ENCODE measurements at regions not wholly inside any gene's neighbourhood (a gene's known extent, or its start where the extent isn't known, plus 50 kb on each side); places are given as distances from the start of the nearest gene placed in this dataset.

DNA sequence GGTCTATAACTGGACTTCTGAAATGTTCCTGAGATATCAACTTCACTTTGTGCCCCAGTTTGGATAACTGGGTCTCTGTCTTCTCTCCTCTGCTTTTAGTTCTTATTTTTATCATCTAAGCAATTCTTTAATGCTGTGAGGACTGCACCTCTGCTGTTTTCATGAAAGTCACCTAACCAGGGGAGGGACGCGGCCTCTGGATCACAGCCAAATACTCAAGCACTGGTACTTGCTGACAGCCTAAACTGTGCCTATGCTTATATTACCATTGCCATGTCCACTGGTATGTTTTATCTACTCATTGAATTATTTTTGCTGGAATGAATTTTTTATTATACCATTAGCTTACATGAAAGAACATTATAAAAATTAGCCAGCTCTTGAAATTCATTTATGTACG is 674.0 kb downstream of the DMRTA1 start:
- POLR2A ChIA-PET = no interaction called here

DNA sequence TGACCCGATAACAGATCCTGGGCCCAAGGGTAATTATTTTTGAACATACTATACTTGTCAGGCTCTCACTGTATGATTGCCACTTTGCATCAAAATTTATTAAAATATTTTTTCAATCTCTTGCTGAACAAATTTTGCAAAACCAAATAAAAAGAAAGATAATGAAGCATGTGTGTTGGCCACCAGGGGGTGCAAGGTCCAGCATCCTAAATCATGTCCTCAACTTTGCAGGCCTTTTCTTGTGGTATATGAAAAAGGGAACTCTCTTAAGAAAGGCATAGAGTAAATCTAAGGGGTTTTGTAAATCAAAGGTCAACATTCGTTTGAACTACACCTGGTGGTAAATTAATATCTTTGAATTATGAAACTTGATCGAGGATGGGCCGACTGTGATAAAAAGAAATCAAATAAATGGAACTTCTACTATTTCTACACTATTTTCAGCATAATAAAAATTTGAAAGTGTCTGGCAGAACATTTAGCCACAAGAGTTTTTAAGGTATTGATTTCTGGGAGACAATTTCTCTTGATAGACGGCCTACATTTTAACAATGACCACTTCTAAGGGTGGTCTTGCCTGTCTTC is 676.5 kb downstream of the DMRTA1 start:
- CTCF ChIA-PET = no interaction called here
- POLR2A ChIA-PET = no interaction called here

More for the DNA sequence above, 674.0 kb downstream of the DMRTA1 start:
- CTCF ChIA-PET = no interaction called here

DNA sequence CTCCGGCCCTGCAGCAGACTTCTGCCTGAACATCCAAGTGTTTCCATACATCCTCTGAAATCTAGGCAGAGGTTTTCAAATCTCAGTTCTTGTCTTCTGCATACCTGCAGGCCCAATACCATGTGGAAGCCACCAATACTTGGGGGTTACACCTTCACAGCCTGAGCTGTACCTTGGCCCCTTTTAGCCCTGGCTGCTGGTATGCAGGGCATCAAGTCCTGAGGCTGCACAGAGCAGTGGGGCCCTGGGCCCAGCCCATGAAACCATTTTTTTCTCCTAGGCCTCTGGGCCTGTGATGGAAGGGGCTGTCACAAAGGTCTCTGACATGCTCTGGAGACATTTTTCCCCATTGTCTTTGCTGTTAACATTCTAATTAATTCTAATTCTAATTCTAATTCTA is 680.6 kb downstream of the ELAVL2 start:
- CTCF ChIA-PET = no interaction called here
- POLR2A ChIA-PET = no interaction called here

DNA sequence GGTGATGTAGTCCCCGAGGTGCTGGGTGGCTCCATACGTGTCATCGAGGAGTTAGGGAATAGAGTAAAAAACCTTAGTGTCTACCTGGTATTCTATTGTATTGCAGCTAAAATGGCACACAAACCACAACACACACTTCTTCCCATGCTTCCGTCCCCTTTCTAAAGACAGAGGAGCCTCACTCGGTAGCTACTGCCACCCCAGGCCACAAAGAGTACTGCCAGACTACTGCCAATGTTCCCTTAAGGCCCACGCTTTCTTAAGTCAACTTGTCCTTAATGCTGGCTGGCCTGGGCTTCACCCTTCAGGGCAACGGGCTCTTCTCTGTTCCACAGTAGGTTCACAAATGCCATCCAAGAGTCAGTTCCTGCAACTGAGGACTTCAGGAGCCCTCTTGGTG is 673.0 kb downstream of the ELAVL2 start:
- POLR2A ChIA-PET = no interaction called here
- CTCF ChIA-PET = interaction anchor here (0.9 kb wide), 1 partner anchor 14 kb away, joined by 3 read pairs; no protein-coding TSS in a partner anchor

DNA sequence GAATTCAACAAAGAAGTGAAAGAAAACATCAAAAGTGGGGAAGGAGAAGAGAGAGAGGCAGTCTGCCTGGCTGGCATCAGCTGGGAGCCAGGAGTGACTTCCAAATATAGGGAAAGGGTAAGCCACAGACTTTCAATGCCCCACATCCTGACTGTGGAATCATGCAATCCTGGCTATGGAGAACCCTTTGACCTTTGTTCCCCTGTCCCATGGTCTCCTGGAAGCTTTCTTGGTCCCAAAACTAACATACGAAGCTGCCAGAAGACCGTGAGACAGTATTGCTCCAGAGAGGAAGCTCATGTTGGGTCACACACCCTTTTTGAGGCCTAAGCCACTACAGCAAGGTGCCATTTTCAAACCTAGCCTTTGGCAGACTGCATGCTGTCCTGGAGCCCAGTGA is 665.5 kb downstream of the ELAVL2 start:
- ChIA-PET CTCF (no interaction called here), POLR2A (no interaction called here)

DNA sequence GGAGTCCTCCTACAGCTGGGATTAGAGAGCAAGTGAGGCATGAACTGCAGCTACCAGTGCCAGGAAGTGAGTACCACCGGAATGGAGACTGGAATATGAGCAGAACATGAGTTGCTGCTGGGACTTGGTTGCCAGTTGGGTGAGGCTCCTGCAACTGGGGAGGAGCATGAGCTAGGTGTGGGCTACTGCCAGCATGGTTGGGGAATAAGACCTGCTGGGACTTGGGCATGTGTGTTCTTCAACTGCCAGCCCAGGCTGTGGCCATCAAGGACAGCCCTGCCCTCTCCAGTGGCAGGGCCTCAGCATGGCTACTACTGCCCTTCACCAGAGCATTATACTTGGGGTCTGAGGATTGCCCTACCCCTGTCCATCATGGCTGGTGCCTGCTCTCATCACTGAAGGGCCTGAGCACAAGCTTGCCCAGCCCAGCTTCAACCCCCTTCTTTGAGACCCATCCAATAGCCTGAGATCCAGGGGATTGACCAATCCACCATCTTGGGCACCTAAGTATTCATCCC is 665.0 kb downstream of the ELAVL2 start:
- ChIA-PET POLR2A (no interaction called here), CTCF (no interaction called here)

DNA sequence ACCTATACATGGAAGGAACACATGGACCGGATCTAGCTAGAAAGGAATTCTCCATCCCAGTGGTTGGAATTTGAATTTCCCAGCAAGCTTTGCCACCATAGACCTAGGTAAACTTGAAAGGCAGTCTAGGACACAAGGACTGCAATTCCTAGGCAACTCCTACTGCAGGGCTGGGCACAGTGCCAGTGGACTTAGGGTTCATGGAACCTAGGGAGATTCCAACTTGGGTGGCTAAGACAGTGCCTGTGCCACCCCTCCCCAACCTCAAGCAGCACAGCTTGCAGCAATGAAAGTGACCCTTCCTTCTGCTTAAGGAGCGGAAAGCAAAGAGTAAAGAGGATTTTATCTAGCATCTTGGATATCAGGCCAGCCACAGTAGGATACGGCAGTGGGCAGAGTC is 663.3 kb downstream of the ELAVL2 start:
- ChIA-PET POLR2A (no interaction called here), CTCF (no interaction called here)

DNA sequence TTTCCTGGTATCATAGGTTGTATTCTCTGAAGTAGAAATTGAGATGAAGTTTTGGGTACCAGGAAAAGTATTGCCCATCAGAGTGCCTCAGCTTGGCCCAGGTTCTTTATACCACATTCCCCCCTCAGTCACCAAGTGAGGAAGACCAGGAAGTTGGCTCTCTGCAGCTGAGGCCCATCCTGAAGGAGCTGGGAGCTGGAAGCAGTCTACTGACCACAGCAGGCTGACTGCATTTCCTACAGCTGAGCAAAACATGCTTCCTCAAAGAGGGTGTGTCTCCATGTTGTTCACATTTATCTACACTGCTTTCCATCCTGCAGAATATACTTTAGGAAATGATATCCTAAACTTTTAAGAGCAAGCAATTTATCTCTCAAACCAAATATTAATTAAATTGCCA is 654.6 kb downstream of the ELAVL2 start:
- CTCF ChIA-PET = no interaction called here
- POLR2A ChIA-PET = no interaction called here

DNA sequence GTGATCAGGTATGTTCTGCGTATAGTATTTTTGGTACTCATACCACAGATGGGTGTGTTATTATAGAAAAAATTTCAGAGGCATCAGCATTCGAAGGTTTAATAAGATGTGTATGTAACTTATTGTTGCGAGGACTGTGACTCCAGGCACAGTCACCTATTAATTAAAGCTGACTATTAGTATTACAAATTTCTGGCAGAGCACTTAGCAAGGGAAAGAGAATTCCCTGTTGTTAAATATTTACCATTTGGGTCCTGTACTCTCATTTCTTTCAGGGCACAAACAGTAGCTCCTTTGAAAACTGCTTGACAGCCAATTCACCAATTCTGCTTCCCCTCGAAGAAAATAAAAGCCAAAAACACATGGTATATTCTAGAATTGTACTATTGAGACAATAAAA is 653.8 kb downstream of the ELAVL2 start:
- POLR2A ChIA-PET = no interaction called here
- CTCF ChIA-PET = no interaction called here

DNA sequence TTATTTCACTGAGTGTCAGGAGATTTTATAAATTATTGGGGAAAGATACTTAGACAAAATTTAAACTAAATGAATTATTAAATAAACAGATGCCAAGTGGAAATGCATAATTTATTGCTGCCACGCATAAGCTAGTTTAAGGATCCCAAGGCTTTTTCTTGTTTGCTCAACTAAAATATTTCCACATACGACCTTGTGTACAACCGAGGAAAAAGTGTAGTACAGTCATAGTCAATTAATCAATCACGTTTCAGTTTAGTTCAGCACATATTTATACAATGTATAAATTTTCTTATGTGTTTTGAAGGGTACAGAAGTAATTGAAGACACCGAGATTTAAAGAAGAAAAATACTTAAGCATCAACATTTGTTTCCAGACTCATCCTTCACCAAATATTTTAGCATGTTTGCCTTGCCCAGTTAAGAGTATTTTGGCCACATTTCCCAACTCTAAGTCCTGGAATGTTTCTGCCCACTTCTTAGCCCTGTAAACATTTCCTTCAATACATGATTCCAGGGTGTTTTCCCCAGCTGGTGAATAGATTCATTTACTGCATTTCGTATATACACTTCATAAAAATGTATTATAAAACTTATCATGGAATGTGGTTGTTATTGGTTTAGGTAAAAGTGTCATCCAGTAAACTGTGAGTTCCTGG is 652.9 kb downstream of the ELAVL2 start:
- POLR2A ChIA-PET = no interaction called here
- CTCF ChIA-PET = no interaction called here

DNA sequence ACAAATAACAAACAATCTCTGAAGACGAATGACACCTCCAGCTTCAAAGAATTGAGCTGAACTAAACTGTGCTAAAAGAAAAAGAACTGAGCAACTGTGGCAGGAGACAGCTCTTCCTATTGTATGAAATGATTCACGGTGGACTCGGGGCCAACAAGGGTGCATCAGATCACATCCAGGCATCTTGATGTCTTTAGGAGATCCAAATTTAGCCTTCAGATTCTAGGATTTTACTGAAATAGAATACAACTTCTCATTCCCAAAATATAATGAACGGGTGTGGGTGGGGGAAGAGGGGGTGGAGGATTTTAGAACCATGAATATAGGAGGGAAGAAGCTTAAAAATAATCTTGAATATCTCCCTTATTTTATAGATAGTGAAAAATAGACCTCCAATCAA is 631.8 kb downstream of the ELAVL2 start:
- CTCF ChIA-PET = no interaction called here
- POLR2A ChIA-PET = no interaction called here

DNA sequence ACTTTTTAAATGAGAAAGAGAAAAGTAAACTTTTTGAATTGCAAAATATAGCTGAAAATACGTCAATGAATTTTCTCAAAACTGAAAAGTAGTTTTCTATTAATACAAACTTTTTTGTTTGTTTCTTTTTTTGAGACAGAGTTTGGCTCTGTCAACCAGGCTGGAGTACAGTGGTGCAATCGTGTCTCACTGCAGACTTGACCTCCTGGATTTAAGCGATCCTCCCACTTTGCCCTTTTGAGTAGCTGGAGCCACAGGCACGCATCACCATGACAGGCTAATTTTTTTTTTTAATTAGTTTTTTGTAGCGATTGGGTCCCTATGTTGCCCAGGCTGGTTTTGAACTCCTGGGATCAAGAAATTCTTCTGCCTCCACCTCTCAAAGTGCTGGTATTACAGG is 610.4 kb downstream of the ELAVL2 start:
- ChIA-PET CTCF (no interaction called here), POLR2A (no interaction called here)

DNA sequence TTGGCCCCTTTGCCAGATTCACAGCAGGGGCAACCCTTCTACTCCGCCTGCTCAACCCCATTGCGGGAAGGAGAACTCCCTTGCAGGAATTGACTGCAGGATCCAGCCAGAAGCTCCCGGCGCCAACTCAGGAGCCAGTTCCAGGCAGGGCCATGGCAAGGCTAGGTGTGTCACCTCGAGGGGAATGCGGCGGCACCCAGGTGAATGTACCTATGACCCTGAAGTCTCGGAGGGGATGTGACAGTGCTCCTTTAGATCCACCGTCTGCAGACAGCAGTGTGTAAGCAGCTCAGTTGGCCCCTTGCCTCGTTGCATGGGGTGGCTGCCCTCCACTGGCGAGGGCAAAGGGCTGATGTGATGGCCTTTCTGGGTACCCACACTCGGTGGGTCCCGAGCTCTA is 606.6 kb downstream of the ELAVL2 start:
- CTCF ChIA-PET = no interaction called here
- POLR2A ChIA-PET = no interaction called here

DNA sequence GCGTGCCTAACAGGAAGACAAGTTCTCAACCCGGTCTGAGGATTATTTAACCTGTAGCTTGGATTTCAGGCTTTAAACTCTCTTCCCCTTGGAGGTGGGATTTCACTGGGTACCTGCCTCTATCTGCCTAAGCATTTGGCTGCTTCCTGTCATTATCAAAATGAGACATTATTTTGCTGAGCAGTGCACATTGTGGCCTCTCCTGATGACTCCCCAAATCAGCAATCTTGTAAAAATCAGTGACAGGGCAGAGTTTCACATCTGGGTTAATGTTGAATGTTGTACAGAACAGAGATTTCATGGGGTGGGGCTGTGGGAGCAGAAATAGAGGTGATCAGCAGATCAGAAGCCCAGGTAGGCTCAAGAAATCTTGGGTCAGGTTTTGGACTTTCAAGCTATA is 605.9 kb downstream of the ELAVL2 start:
- CTCF ChIA-PET = no interaction called here
- POLR2A ChIA-PET = no interaction called here

DNA sequence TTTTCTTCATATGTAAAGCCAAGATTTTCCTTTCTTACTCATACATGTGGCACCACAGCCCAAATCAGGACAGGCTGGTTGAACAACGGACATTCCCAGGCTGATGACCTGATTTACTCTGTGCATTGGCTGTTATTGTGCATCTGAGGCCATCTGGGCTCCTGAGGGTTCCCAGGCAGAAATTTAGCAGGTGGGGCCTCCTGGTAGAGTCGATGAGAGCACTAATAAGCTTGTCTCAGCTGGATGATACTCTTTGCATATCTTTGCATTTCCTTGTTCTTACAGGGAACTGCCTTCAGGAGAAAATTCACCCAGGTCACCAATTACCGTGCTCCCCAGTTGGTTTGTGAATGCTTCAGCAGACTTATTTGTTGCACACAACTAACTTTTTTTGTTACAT is 605.1 kb downstream of the ELAVL2 start:
- ChIA-PET CTCF (no interaction called here), POLR2A (no interaction called here)

DNA sequence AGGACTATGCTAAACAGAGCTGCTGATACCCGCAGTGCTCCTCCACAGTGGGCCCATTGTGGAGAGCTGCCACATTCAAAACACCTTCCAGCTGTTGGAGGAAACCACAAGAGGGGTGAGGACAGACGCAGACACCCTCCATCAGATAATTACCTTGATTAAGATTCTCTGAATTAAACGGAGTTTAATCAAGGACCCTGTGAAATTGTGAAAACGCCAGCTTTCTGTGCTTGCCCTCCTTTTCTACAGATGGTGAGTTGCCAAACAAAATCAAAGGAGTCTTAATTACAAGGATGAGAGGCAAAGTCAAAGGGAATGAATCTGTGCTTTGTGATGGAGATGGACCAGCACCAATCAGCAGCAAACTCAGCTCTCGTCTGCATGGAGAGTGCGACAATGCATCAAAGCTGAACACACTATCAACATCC is 596.1 kb downstream of the ELAVL2 start:
- CTCF ChIA-PET = no interaction called here
- POLR2A ChIA-PET = no interaction called here

DNA sequence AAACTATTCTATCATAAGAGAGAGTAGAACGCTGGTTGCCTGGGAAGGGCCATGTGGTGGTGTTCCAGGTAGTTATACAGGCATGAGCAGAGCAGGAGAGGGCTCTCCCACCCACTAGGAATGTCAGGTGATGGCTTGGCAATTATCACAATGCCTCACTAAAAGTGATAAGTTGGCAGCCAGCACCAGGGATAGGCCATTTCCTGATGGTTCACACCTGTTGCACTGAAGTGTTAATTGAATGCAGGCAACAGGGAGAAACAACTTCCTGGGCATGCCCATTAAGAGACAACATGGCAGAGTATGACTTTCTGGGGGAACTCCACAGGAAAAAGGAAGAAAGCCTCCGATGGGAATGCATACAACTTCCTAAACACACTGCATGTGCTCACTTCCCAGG is 593.2 kb downstream of the ELAVL2 start:
- POLR2A ChIA-PET = no interaction called here
- CTCF ChIA-PET = no interaction called here

DNA sequence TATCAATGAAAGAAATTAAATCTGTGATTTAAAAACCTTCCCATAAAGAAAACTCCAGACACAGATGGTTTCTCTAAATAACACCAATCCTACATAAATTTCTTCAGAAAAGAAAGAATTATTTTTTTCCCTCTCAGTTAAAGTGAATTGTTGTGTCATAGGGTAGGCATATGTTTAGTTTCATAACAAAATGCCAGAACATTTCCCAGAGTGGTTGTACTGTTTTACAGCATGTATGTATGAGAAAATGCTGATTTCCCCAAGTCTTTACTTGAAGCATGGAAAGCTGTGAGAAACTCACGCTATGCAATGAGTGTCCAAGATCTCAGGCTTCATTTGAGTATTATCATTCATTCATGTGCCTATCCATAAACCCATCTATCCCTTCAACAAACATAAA is 582.5 kb downstream of the ELAVL2 start:
- POLR2A ChIA-PET = no interaction called here

DNA sequence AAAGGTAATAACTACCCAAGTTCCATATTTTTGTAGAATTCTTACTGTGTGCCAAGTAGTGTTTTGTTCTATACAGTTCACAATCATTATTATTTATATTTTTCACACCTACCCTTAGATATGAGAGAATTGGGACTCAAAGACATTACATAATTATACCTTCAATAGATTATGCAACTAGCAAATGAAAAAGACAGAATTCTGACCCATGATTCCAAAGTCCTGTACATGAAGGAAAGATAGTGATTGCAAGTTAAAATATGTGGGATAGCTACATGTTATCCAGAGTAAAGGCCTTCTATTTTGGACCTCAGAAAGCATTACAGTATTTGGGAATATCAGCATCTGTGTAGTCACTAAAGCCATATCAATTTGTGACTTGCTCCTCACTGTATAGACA is 581.0 kb downstream of the ELAVL2 start:
- POLR2A ChIA-PET = no interaction called here
- CTCF ChIA-PET = no interaction called here

More for the DNA sequence above, 582.5 kb downstream of the ELAVL2 start:
- CTCF ChIA-PET = no interaction called here

DNA sequence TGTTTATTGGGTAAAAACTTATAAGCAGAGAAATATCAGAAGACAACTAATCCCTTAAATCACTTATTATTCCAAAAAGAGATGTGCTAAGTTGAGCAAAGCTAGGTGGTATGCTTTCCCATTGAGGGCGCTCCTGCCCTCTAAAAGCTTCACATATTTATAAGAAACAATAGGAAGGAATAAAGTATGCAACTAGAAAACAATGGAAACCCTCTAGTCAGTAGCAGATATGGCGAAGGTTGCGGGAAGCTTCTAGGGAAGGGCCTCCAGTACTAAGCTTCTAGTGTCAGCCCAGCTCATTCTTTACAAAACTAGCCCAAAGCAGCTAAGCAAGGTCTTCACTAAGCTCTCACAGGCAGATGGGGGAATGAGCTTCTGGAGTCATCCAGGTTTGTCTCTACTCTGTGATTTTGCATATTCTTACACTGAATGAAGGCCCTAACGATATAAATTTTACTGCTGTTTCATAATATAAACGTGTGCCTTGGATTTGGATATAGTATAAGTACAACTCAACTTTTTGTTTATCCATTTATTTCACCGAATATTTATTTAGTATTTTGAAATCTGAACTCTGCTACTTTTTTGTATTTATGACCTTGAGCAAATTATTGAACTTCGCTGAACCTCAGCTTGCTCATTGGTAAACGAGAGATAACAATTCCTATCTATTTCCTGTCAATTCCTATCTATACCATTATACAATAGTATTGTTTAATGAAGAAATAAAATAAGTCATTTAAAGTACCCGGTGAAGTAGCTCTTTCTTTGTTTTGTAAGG is 571.4 kb downstream of the ELAVL2 start:
- ChIA-PET POLR2A (no interaction called here), CTCF (no interaction called here)

DNA sequence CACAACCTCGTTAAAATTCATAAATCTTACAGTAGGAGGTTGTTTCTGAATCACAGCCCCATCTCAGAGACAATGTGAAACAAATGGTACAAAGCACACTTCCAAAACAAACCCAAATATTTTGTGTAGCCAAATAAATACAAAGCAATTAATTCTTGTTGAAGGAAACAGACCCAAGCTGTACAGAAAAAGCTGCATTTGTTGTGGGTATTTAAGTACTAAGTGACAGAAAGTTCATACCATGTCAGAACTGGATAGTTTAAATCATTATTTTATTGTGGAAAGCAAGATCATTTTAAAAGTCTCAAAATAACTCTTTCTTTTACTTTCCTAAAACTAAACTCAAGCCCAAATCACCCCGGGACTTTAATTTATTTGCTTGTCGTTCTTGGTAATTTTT is 570.7 kb downstream of the ELAVL2 start:
- ChIA-PET POLR2A (no interaction called here), CTCF (no interaction called here)

DNA sequence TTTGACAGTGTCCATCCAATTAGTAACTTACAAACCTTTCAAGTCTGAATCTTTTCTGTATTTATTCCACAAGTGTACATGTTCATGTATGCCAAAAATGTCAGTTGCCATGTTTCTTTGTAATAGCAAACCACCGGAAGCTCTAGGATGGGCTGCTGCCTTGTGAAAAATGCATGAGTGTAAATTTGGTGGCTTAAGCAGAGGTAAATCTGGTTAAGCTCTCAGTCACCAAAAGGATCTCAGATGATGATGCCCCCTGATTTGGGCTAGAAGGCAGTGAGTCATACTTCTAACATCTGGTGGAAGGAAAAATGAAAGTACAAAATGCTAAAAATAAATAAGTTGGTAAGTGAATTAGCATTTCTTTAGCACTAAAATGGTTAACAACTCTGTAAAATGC is 567.5 kb downstream of the ELAVL2 start:
- POLR2A ChIA-PET = no interaction called here
- CTCF ChIA-PET = no interaction called here

All from activated CD8-positive, alpha-beta memory T cell treated with anti-CD3 and anti-CD28 coated beads for 36 hours (primary cell).